Gastroesophageal sphincter (tissue), 4 donors: ENCODE measurements at regions not wholly inside any gene's neighbourhood (a gene's known extent, or its start where the extent isn't known, plus 50 kb on each side); places are given as distances from the start of the nearest gene placed in this dataset.

Experiments
- ATAC-seq: fragments of 150-250 bp; one replicate; pipeline ENCODE4 v1.9.1; 2016; ENCODE audit warnings: mild to moderate bottlenecking, moderate library complexity
- H3K27ac ChIP-seq, 4 donors: fragments of 200-600 bp; sonication (generic) in 3 of 4; 1 replicate in 3 of 4; 2 replicates in 1 of 4; pipeline ENCODE4 v1.5.1; 2016 to 2019
- H3K27me3 ChIP-seq: fragments of 200-600 bp; sonication (generic); one replicate; pipeline ENCODE4 v1.5.1; 2019
- H3K36me3 ChIP-seq, 2 donors: fragments of 200-600 bp; sonication (generic); one replicate each; pipeline ENCODE4 v1.5.1; 2019; ENCODE audit warnings: control low read depth in 1 of 2
- H3K4me1 ChIP-seq, 3 donors: fragments of 200-600 bp; sonication (generic); 1 replicate in 2 of 3; 2 replicates in 1 of 3; pipeline ENCODE4 v1.5.1; 2016 to 2019; ENCODE audit warnings: control low read depth in 2 of 3
- H3K4me3 ChIP-seq, 2 donors: fragments of 200-600 bp; sonication (generic); one replicate each; pipeline ENCODE4 v1.5.1; 2019; ENCODE audit warnings: mild to moderate bottlenecking in 1 of 2, moderate library complexity in 1 of 2
- H3K9me3 ChIP-seq, 3 donors: fragments of 200-600 bp; sonication (generic); one replicate each; pipeline ENCODE4 v1.5.1; 2017 to 2019; ENCODE audit warnings: control low read depth in 2 of 3
- CTCF ChIP-seq, 4 experiments: fragments of 200-600 bp in 2 of 4; fragments of 450-650 bp in 2 of 4; sonication (generic) in 1 of 4; IDR thresholded peaks; one replicate each; pipeline ENCODE4 v1.5.1; 2017 to 2019; ENCODE audit warnings: antibody characterized with exemption in 4 of 4, mild to moderate bottlenecking in 2 of 4, moderate library complexity in 2 of 4
- EP300 ChIP-seq: sonication (generic); formaldehyde crosslinking; IDR thresholded peaks from one replicate; pipeline ENCODE4 v1.6.1; 2017; ENCODE audit warnings: antibody characterized with exemption, mild to moderate bottlenecking
- POLR2A ChIP-seq, 2 donors: fragments of 450-650 bp; IDR thresholded peaks; one replicate each; pipeline ENCODE4 v1.6.1; 2017; ENCODE audit warnings: antibody characterized with exemption in 2 of 2, mild to moderate bottlenecking in 2 of 2, moderate library complexity in 1 of 2
- POLR2AphosphoS5 ChIP-seq: sonication (generic); formaldehyde crosslinking; IDR thresholded peaks from one replicate; pipeline ENCODE4 v1.6.1; 2017; ENCODE audit warnings: antibody characterized with exemption
- WGBS, 2 donors: methylation state at CpG; one replicate each; pipeline ENCODE4 v1.1.5; 2018; ENCODE audit warnings: low coverage in 1 of 2; 5-methylcytosine and 5-hydroxymethylcytosine counted together

DNA sequence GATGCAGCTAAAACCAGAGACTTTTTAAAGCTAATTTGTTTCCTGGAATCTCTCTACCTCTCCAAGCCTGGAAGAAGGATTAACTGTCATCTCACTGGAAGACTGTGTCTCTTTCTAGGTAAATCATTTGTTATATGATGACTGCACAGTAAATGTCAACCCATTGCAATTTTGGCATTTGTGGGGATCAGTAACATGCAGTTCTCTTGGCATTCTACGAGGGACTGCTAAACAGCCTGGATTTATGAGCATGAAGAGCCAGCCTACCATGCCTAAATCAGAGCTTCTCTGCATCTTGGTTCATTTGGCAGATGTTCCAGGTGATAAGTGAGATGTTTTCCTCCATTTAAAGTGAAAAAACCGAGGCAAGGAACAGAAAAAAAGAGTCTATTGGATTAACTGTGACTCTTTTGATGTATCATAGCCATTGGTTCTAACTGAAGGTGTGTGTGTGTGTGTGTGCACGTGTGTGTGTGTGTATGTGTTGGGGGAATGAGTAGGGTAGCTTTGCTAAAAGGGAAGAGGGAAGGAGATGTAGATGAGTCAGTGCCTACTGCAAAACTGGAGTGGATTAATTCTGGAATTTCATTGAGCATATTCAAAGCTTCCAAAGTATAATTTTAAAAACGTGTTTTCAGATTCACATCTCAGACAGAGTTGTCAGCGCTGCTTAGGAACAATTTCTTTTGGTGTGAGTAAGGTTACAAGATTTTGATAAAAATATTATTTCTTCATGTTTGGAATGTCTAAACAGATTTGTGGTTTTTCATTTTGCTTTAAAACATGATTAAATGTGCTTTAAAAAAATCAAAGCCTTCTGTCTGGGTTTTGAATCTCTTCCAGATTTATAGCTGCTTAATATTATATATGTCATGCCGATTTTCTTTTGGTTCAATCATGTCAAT lies 123.2 kb upstream of the LNX1 start:
- no peak overlapping the region for H3K27ac ChIP-seq
- WGBS, 2 donors = 53 to 55% methylated on average over 6 of the region's 6 CpGs
- ATAC-seq = no peak

DNA sequence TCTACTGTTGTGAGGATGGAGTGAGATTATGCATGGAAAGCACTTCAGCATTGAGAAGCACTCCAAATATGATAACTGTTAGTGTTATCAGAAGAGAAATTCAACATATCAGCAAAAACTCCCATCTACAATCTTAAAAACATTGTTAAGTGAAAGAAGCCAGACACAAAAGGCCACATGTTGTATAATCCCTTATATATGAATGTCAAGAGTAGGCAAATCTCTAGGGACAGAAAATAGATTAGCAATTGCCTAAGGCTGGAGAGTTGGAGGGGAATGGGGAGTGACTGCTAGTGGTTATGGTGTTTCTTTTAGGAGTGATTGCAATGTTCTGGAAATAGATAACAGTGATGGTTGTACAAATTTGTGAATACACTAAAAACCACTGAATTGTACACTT lies 122.5 kb upstream of the LNX1 start:
- Histone ChIP-seq H3K36me3 (no peaks in the 10 kb centered on the region), H3K27me3 (no peaks in the 10 kb centered on the region), H3K9me3 (no peaks in the 10 kb centered on the region), H3K27ac (no peak overlapping the region), H3K4me3 (no peak overlapping the region), H3K4me1 (no peaks in the 10 kb centered on the region)
- no peak for ATAC-seq
- TF ChIP-seq POLR2AphosphoS5 = no peak
- TF ChIP-seq POLR2A (IDR thresholded peaks at IDR 0.05) = no peak
- TF ChIP-seq EP300 = no peak
- TF ChIP-seq CTCF (IDR thresholded peaks at IDR 0.05) = no peak

More for the DNA sequence above, 123.2 kb upstream of the LNX1 start:
- no peaks in the 10 kb centered on the region for H3K27me3 ChIP-seq
- no peaks in the 10 kb centered on the region for H3K36me3 ChIP-seq
- TF ChIP-seq POLR2A (IDR thresholded peaks at IDR 0.05) (no peak), POLR2AphosphoS5 (no peak), CTCF (IDR thresholded peaks at IDR 0.05) (no peak), EP300 (no peak)
- H3K4me1 ChIP-seq = no peaks in the 10 kb centered on the region
- no peaks in the 10 kb centered on the region for H3K9me3 ChIP-seq
- H3K4me3 ChIP-seq = no peak overlapping the region

GRCh38 chr4:53713296-53713695 lies 122.0 kb upstream of the LNX1 start:
- TF ChIP-seq POLR2AphosphoS5 = no peak
- no peak for TF ChIP-seq EP300
- no peaks in the 10 kb centered on the region for H3K4me1 ChIP-seq
- 85 to 95% methylated on average over 2 to 3 of the region's 3 CpGs for WGBS, 2 donors
- H3K27ac ChIP-seq = no peak overlapping the region
- ATAC-seq = no peak
- no peaks in the 10 kb centered on the region for H3K27me3 ChIP-seq
- no peak overlapping the region for H3K4me3 ChIP-seq
- H3K9me3 ChIP-seq = no peaks in the 10 kb centered on the region
- H3K36me3 ChIP-seq = no peaks in the 10 kb centered on the region

GRCh38 chr4:53712408-53713020 lies 121.2 kb upstream of the LNX1 start:
- no peaks in the 10 kb centered on the region for H3K4me1 ChIP-seq

DNA sequence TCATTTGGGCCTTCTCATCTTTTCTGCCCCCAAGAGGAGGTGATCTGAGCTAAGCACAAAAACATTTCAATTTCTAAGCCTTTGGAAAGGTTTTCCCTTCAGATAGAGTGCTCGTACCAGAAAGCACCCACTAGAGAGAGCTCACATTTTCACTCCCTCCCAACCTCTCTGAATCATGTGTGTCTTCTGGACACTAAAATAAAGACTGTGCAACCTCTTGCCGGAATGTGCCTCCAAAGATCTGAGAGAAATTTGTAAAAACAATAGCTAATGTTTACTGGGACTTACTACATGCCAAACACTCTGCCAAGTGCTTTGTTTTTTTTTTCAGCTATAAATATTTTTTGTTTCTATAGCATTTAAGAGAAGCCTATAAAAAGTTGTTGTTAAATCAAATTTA lies 120.6 kb upstream of the LNX1 start:
- 44 to 57% methylated on average over 1 to 2 of the region's 2 CpGs for WGBS, 2 donors
- Histone ChIP-seq H3K27me3 (no peaks in the 10 kb centered on the region), H3K9me3 (no peaks in the 10 kb centered on the region), H3K36me3 (no peaks in the 10 kb centered on the region), H3K4me3 (no peak overlapping the region), H3K4me1 (no peaks in the 10 kb centered on the region), H3K27ac (no peak overlapping the region)
- peak; percentile 50 for ATAC-seq
- TF ChIP-seq POLR2AphosphoS5 = no peak
- TF ChIP-seq CTCF (IDR thresholded peaks at IDR 0.05) = no peak
- no peak for TF ChIP-seq EP300
- TF ChIP-seq POLR2A (IDR thresholded peaks at IDR 0.05) = no peak

More at GRCh38 chr4:53712408-53713020, 121.2 kb upstream of the LNX1 start:
- Histone ChIP-seq H3K27ac (no peak overlapping the region), H3K9me3 (no peaks in the 10 kb centered on the region), H3K27me3 (no peaks in the 10 kb centered on the region), H3K36me3 (no peaks in the 10 kb centered on the region), H3K4me3 (no peak overlapping the region)
- ATAC-seq = no peak
- WGBS, 2 donors = 54 to 68% methylated on average over 6 to 8 of the region's 8 CpGs
- no peak for TF ChIP-seq EP300
- no peak for TF ChIP-seq CTCF (IDR thresholded peaks at IDR 0.05)
- no peak for TF ChIP-seq POLR2A (IDR thresholded peaks at IDR 0.05)
- TF ChIP-seq POLR2AphosphoS5 = no peak
